ENCODE measurements at regions not wholly inside any gene's neighbourhood (a gene's known extent, or its start where the extent isn't known, plus 50 kb on each side); places are given as distances from the start of the nearest gene placed in this dataset.

DNA sequence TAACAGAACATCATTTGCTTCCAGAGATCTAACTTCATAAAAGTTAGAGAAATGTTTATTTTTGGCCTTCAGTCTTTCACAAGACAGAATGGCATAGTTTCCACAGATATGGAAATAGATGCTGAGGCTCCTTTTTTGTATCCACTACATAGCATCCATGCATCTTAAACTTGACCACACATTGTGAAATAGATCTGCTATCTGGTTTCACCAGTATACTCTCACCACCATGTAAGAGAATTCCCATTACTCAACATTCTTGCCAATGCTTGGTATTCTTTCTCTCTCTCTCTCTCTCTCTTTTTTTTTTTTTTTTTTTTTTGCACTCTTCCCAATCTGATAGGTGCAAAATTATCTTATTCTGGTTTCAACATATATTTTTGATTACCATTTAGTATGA, 52.1 kb upstream of the PRMT6 start:
- no peak for DNase-seq (ENCODE audit: low spot score)
- in situ Hi-C loops (cut with MboI; ENCODE audit: low pct_unique_long_range_greater_than_20kb, low sequenced_read_pairs, unreplicated experiment): no loop called here
- TF ChIP-seq, protein P1, sequence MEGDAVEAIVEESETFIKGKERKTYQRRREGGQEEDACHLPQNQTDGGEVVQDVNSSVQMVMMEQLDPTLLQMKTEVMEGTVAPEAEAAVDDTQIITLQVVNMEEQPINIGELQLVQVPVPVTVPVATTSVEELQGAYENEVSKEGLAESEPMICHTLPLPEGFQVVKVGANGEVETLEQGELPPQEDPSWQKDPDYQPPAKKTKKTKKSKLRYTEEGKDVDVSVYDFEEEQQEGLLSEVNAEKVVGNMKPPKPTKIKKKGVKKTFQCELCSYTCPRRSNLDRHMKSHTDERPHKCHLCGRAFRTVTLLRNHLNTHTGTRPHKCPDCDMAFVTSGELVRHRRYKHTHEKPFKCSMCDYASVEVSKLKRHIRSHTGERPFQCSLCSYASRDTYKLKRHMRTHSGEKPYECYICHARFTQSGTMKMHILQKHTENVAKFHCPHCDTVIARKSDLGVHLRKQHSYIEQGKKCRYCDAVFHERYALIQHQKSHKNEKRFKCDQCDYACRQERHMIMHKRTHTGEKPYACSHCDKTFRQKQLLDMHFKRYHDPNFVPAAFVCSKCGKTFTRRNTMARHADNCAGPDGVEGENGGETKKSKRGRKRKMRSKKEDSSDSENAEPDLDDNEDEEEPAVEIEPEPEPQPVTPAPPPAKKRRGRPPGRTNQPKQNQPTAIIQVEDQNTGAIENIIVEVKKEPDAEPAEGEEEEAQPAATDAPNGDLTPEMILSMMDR (IDR thresholded peaks at IDR 0.05; ENCODE audit: extremely low read depth, insufficient read depth, missing control alignments): no peak

Data from GM13977 (cell line).